Neural cell (in vitro differentiated cells): ENCODE measurements at regions not wholly inside any gene's neighbourhood (a gene's known extent, or its start where the extent isn't known, plus 50 kb on each side); places are given as distances from the start of the nearest gene placed in this dataset.

Experiments used
- H2AFZ ChIP-seq: fragments of 200-600, 300-800 bp; sonication (generic), shearing (Covaris generic); 2 replicates; pipeline ENCODE4 v1.6.0; 2014; ENCODE audit warnings: low read depth, mild to moderate bottlenecking, antibody characterized with exemption, low read length, moderate library complexity
- H3F3A ChIP-seq: fragments of 200-600 bp; shearing (Covaris generic); 2 replicates; pipeline ENCODE4 v1.6.1; 2016; ENCODE audit warnings: mild to moderate bottlenecking, moderate library complexity, mixed read lengths, antibody characterized with exemption, low read length; ENCODE audit not compliant: insufficient read depth, poor library complexity, severe bottlenecking
- H3K27ac ChIP-seq: fragments of 200-600, 300-800 bp; sonication (generic), shearing (Covaris generic); 2 replicates; pipeline ENCODE4 v1.5.1; 2014; ENCODE audit warnings: mild to moderate bottlenecking, low read length, moderate library complexity
- H3K27me3 ChIP-seq: fragments of 300-800, 200-600 bp; sonication (generic), shearing (Covaris generic); 2 replicates; pipeline ENCODE4 v1.6.0; 2014; ENCODE audit warnings: mild to moderate bottlenecking, low read depth, low read length, moderate library complexity; ENCODE audit not compliant: insufficient read depth
- H3K36me3 ChIP-seq: fragments of 300-800, 200-600 bp; sonication (generic), shearing (Covaris generic); 2 replicates; pipeline ENCODE4 v1.5.1; 2014; ENCODE audit warnings: mild to moderate bottlenecking, antibody characterized with exemption, low read length, moderate library complexity; ENCODE audit not compliant: insufficient read depth
- H3K4me2 ChIP-seq: fragments of 300-800, 200-600 bp; sonication (generic), shearing (Covaris generic); 2 replicates; pipeline ENCODE4 v1.6.0; 2014; ENCODE audit warnings: mild to moderate bottlenecking, low read length
- H3K4me3 ChIP-seq: fragments of 300-800, 200-600 bp; sonication (generic), shearing (Covaris generic); 2 replicates; pipeline ENCODE4 v1.5.1; 2014; ENCODE audit warnings: mild to moderate bottlenecking, low read length, moderate library complexity
- H3K79me2 ChIP-seq: fragments of 200-600 bp; shearing (Covaris generic); replicated peaks from 2 replicates; pipeline ENCODE4 v1.6.0; 2014; ENCODE audit warnings: mild to moderate bottlenecking, low read length, moderate library complexity; ENCODE audit not compliant: insufficient read depth
- H3K9ac ChIP-seq: fragments of 300-800, 200-600 bp; sonication (generic), shearing (Covaris generic); 2 replicates; pipeline ENCODE4 v1.6.1; 2016; ENCODE audit warnings: mild to moderate bottlenecking, low read length, mixed read lengths
- H3K9me2 ChIP-seq: fragments of 200-600 bp; shearing (Covaris generic); 2 replicates; pipeline ENCODE4 v1.6.1; 2016; ENCODE audit warnings: mild to moderate bottlenecking, low read length, mixed read lengths; ENCODE audit not compliant: insufficient read depth
- H3K9me3 ChIP-seq: fragments of 200-600, 300-800 bp; sonication (generic), shearing (Covaris generic); 2 replicates; pipeline ENCODE4 v1.6.1; 2016; ENCODE audit warnings: mild to moderate bottlenecking, mixed run types, low read length, moderate library complexity, mixed read lengths
- H4K20me1 ChIP-seq: fragments of 200-600 bp; shearing (Covaris generic); 2 replicates; pipeline ENCODE4 v1.6.1; 2016; ENCODE audit warnings: mild to moderate bottlenecking, mixed run types; ENCODE audit not compliant: insufficient read depth
- CTCF ChIP-seq: fragments of 450-650 bp; IDR thresholded peaks from 2 replicates; pipeline ENCODE4 v1.5.1; 2014; ENCODE audit warnings: antibody characterized with exemption, mild to moderate bottlenecking, moderate library complexity; ENCODE audit not compliant: poor library complexity, severe bottlenecking
- EP300 ChIP-seq: fragments of 450-650 bp; conservative IDR thresholded peaks from 2 replicates; pipeline ENCODE4 v1.6.1; 2014; ENCODE audit warnings: antibody characterized with exemption, mild to moderate bottlenecking, moderate library complexity; ENCODE audit not compliant: poor library complexity, severe bottlenecking
- EZH2 ChIP-seq: fragments of 200-600, 300-800 bp; shearing (Covaris generic), sonication (generic); IDR thresholded peaks from 2 replicates; pipeline ENCODE4 v1.6.1; 2014; ENCODE audit warnings: antibody characterized with exemption, low read length, borderline replicate concordance, mild to moderate bottlenecking; ENCODE audit not compliant: insufficient read depth, poor library complexity, severe bottlenecking
- MXI1 ChIP-seq: fragments of 450-650 bp; conservative IDR thresholded peaks from 2 replicates; pipeline ENCODE4 v1.6.1; 2014; ENCODE audit warnings: antibody characterized with exemption, mild to moderate bottlenecking; ENCODE audit not compliant: poor library complexity, severe bottlenecking
- POLR2AphosphoS5 ChIP-seq: IDR thresholded peaks from 2 replicates; pipeline ENCODE4 v1.6.1; 2012
- RAD21 ChIP-seq: fragments of 450-650 bp; conservative IDR thresholded peaks from 2 replicates; pipeline ENCODE4 v1.6.1; 2014; ENCODE audit warnings: antibody characterized with exemption, mild to moderate bottlenecking, moderate library complexity
- REST ChIP-seq: IDR thresholded peaks from 2 replicates; pipeline ENCODE4 v1.6.1; 2012; ENCODE audit warnings: borderline replicate concordance
- SMC3 ChIP-seq: fragments of 450-650 bp; conservative IDR thresholded peaks from 2 replicates; pipeline ENCODE4 v1.6.1; 2014; ENCODE audit warnings: antibody characterized with exemption, mild to moderate bottlenecking, moderate library complexity; ENCODE audit not compliant: poor library complexity
- TAF1 ChIP-seq: IDR thresholded peaks from 2 replicates; pipeline ENCODE4 v1.6.1; 2012; ENCODE audit warnings: low read depth

- Histone ChIP-seq H3K27ac (no peak overlapping the region), H3K27me3 (no peaks in the 10 kb centered on the region), H3K9me2 (no peaks in the 10 kb centered on the region), H3K79me2 (no peaks in the 10 kb centered on the region), H4K20me1 (no peaks in the 10 kb centered on the region), H3F3A (no peaks in the 10 kb centered on the region), H3K4me3 (no peak overlapping the region), H2AFZ (no peak overlapping the region), H3K9me3 (no peaks in the 10 kb centered on the region), H3K9ac (no peak overlapping the region), H3K4me2 (no peak overlapping the region), H3K36me3 (no peaks in the 10 kb centered on the region)
- TF ChIP-seq REST (no peak), TAF1 (no peak), EZH2 (no peak), POLR2AphosphoS5 (no peak), MXI1 (no peak), RAD21 (no peak), CTCF (no peak), SMC3 (no peak), EP300 (no peak)
Observed at GRCh38 chr1:43019226-43019625, 60.6 kb upstream of the SLC2A1 start.

- Histone ChIP-seq H3K4me2 (no peak overlapping the region), H3K4me3 (no peak overlapping the region), H2AFZ (no peak overlapping the region)
Observed at GRCh38 chr1:43018121-43018520, 59.5 kb upstream of the SLC2A1 start.

More at GRCh38 chr1:43018121-43018520, 59.5 kb upstream of the SLC2A1 start:
- Histone ChIP-seq H3F3A (no peaks in the 10 kb centered on the region), H3K27me3 (no peaks in the 10 kb centered on the region), H3K9ac (no peak overlapping the region), H3K9me2 (no peaks in the 10 kb centered on the region), H3K36me3 (no peaks in the 10 kb centered on the region), H4K20me1 (no peaks in the 10 kb centered on the region), H3K79me2 (no peaks in the 10 kb centered on the region), H3K9me3 (no peaks in the 10 kb centered on the region), H3K27ac (no peak overlapping the region)
- TF ChIP-seq EP300: no peak
- TF ChIP-seq POLR2AphosphoS5: no peak
- no peak for TF ChIP-seq CTCF
- no peak for TF ChIP-seq SMC3
- no peak for TF ChIP-seq RAD21
